ENCODE measurements at regions not wholly inside any gene's neighbourhood (a gene's known extent, or its start where the extent isn't known, plus 50 kb on each side); places are given as distances from the start of the nearest gene placed in this dataset.
"Not testable (repeated sequence)": the region's sequence is repeated elsewhere in the genome, so short reads cannot be mapped to it uniquely, and the experiment has no call there.

GRCh38 chrX:64580605-64581004, 185.4 kb upstream of the MTMR8 start:
- Histone ChIP-seq H3K36me3 (ENCODE audit: insufficient read depth in 1 of 2, low read depth in 1 of 2) (no peaks in the 10 kb centered on the region), H3K9me3 (no peaks in the 10 kb centered on the region), H3K4me3 (no peak overlapping the region), H3K27ac (no peak overlapping the region), H3K4me1 (no peaks in the 10 kb centered on the region), H3K27me3 (ENCODE audit: insufficient read depth in 3 of 3, low read length in 2 of 3) (peaks cover 0 to 7% (median 0%) of the 10 kb centered on the region in 3 donors)
- TF ChIP-seq, protein P1, sequence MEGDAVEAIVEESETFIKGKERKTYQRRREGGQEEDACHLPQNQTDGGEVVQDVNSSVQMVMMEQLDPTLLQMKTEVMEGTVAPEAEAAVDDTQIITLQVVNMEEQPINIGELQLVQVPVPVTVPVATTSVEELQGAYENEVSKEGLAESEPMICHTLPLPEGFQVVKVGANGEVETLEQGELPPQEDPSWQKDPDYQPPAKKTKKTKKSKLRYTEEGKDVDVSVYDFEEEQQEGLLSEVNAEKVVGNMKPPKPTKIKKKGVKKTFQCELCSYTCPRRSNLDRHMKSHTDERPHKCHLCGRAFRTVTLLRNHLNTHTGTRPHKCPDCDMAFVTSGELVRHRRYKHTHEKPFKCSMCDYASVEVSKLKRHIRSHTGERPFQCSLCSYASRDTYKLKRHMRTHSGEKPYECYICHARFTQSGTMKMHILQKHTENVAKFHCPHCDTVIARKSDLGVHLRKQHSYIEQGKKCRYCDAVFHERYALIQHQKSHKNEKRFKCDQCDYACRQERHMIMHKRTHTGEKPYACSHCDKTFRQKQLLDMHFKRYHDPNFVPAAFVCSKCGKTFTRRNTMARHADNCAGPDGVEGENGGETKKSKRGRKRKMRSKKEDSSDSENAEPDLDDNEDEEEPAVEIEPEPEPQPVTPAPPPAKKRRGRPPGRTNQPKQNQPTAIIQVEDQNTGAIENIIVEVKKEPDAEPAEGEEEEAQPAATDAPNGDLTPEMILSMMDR (IDR thresholded peaks at IDR 0.05) = no peak
- intact Hi-C loops (cut with DNase I) = no loop called here
- DNase-seq (no peak), ATAC-seq (no peak)
- 63 to 74% (median 68%) methylated on average over 4 of the region's 4 CpGs for WGBS, 3 donors

- 0 to 19% (median 3%) methylated on average over 3 to 4 of the region's 4 CpGs for WGBS, 3 donors
- ATAC-seq (peak in 1 of 4 donors; percentile 68), DNase-seq (no peak)
- peaks cover 0 to 3% (median 0%) of the 10 kb centered on the region in 3 donors for H3K27me3 ChIP-seq (ENCODE audit: insufficient read depth in 3 of 3, low read length in 2 of 3)
- H3K4me3 ChIP-seq = no peak overlapping the region
- TF ChIP-seq, protein P1 (IDR thresholded peaks at IDR 0.05) = no peak
- H3K9me3 ChIP-seq = no peaks in the 10 kb centered on the region
- no peak overlapping the region for H3K27ac ChIP-seq
- intact Hi-C loops (cut with DNase I) = no loop called here
- no peaks in the 10 kb centered on the region for H3K4me1 ChIP-seq
- H3K36me3 ChIP-seq (ENCODE audit: insufficient read depth in 1 of 2, low read depth in 1 of 2) = no peaks in the 10 kb centered on the region
Observed at GRCh38 chrX:64580035-64580434, 184.8 kb upstream of the MTMR8 start.

DNA sequence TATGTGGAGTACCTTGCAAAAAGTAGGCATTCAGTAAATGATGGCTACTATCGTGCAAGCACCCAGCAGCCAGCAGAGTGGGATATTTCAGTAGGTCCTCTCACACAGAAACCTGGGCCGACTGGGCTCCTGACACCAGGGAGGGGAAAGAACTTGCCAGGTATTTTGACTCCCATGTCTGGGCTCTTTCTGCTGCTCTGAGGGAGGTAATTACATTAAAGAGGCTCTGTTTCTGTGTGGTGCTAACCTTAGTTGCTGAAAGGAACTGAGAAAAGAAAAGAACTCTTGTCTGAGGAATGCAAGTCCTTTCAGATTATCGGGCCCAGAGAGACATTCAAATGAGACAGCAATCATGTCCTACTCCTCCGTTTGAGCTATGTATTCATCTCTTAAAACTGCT, 175.8 kb upstream of the MTMR8 start:
- TF ChIP-seq, protein P1 (IDR thresholded peaks at IDR 0.05) = no peak
- Histone ChIP-seq H3K36me3 (ENCODE audit: insufficient read depth in 1 of 2, low read depth in 1 of 2) (no peaks in the 10 kb centered on the region), H3K4me1 (no peaks in the 10 kb centered on the region), H3K27ac (no peak overlapping the region), H3K27me3 (ENCODE audit: insufficient read depth in 3 of 3, low read length in 2 of 3) (no peaks in the 10 kb centered on the region), H3K4me3 (no peak overlapping the region), H3K9me3 (peaks cover 20% of the 10 kb centered on the region)
- ATAC-seq (no peak), DNase-seq (no peak)
- intact Hi-C loops (cut with DNase I) = no loop called here
- WGBS, 3 donors = 47 to 55% (median 54%) methylated on average over 4 of the region's 4 CpGs

DNA sequence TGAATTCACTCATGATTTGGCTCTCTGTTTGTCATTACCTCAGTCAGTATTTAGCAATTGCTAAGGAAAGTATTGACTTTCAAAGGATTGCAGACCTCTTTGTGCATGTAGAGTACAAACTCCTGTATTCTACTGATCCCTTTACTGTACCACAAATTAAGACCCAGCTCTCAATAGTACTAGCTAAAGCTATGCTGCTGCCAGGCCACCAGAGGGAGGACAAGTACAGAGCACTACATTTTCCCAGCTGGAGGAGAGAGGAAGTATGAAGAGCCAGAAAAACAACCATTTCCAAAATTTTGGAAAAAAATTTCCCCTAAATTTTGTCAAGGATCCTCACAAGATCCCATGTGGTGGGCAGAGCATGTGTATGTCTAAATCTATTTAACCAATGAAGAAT, 175.0 kb upstream of the MTMR8 start:
- H3K9me3 ChIP-seq = peaks cover 20% of the 10 kb centered on the region
- TF ChIP-seq, protein P1 (IDR thresholded peaks at IDR 0.05) = no peak
- no peaks in the 10 kb centered on the region for H3K27me3 ChIP-seq (ENCODE audit: insufficient read depth in 3 of 3, low read length in 2 of 3)
- no peaks in the 10 kb centered on the region for H3K4me1 ChIP-seq
- no peak for ATAC-seq
- DNase-seq = no peak
- H3K27ac ChIP-seq = no peak overlapping the region
- no peaks in the 10 kb centered on the region for H3K36me3 ChIP-seq (ENCODE audit: insufficient read depth in 1 of 2, low read depth in 1 of 2)
- no peak overlapping the region for H3K4me3 ChIP-seq
- intact Hi-C loops (cut with DNase I) = no loop called here

DNA sequence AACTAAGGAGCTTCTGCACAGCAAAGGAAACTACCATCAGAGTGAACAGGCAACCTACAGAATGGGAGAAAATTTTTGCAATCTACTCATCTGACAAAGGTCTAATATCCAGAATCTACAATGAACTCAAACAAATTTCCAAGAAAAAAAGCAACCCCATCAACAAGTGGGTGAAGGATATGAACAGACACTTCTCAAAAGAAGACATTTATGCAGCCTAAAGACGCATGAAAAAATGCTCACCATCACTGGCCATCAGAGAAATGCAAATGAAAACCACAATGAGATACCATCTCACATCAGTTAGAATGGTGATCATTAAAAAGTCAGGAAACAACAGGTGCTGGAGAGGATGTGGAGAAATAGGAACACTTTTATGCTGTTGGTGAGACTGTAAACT, 170.1 kb upstream of the MTMR8 start:
- H3K27me3 ChIP-seq (ENCODE audit: insufficient read depth in 3 of 3, low read length in 2 of 3); DNase-seq; H3K36me3 ChIP-seq (ENCODE audit: insufficient read depth in 1 of 2, low read depth in 1 of 2); intact Hi-C loops (cut with DNase I); H3K4me3 ChIP-seq; ATAC-seq; H3K4me1 ChIP-seq; H3K27ac ChIP-seq: not testable (repeated sequence)
- H3K9me3 ChIP-seq = peaks cover 15% of the 10 kb centered on the region
- WGBS, 3 donors = 56 to 64% (median 63%) methylated on average over 1 of the region's 1 CpG

DNA sequence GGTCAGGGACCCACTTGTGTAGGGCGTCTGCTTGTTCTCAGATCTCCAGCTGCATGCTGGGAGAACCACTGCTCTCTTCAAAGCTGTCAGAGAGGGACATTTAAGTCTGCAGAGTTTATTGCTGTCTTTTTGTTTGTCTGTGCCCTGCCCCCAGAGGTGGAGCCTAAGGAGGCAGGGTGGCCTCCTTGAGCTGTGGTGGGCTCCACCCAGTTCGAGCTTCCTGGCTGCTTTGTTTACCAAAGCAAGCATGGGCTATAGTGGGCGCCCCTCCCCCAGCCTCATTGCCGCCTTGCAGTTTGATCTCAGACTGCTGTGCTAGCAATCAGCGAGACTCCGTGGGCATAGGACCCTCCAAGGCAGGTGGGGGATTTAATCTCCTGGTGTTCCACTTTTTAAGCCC, 154.0 kb upstream of the MTMR8 start:
- intact Hi-C loops (cut with DNase I); H3K27me3 ChIP-seq (ENCODE audit: insufficient read depth in 3 of 3, low read length in 2 of 3); H3K9me3 ChIP-seq; H3K27ac ChIP-seq; ATAC-seq; H3K4me3 ChIP-seq; DNase-seq; H3K36me3 ChIP-seq (ENCODE audit: insufficient read depth in 1 of 2, low read depth in 1 of 2); H3K4me1 ChIP-seq: not testable (repeated sequence)
- 51 to 70% (median 60%) methylated on average over 6 of the region's 6 CpGs for WGBS, 3 donors

Measured in psoas muscle (tissue), 7 donors.